HCT116 (cell line): ENCODE measurements at regions not wholly inside any gene's neighbourhood (a gene's known extent, or its start where the extent isn't known, plus 50 kb on each side); places are given as distances from the start of the nearest gene placed in this dataset.

Experiments
- CTCF ChIP-seq, 3 experiments: fragments of 200-600 bp in 1 of 3; sonication (generic) in 1 of 3; IDR thresholded peaks in 2 of 3; conservative IDR thresholded peaks in 1 of 3; 2 replicates each; pipeline ENCODE4 v1.5.1; 2012 to 2017; ENCODE audit warnings: low read depth in 2 of 3, low read length in 2 of 3, antibody characterized with exemption in 1 of 3, borderline replicate concordance in 1 of 3, control low read depth in 1 of 3, mild to moderate bottlenecking in 1 of 3, mixed read lengths in 1 of 3, mixed run types in 1 of 3, moderate library complexity in 1 of 3; ENCODE audit not compliant: insufficient read depth in 1 of 3
- EZH2 ChIP-seq: fragments of 200-600 bp; sonication (generic); IDR thresholded peaks from 2 replicates; pipeline ENCODE4 v1.6.1; 2017; ENCODE audit warnings: antibody characterized with exemption, mixed run types
- EZH2phosphoT487 ChIP-seq: fragments of 200-600 bp; IDR thresholded peaks from 2 replicates; pipeline ENCODE4 v1.6.1; 2018; ENCODE audit warnings: antibody characterized with exemption, borderline replicate concordance
- JUND ChIP-seq: IDR thresholded peaks from 2 replicates; pipeline ENCODE4 v1.6.1; 2012
- POLR2A ChIP-seq: IDR thresholded peaks from 2 replicates; pipeline ENCODE4 v1.7.0; 2011; ENCODE audit warnings: borderline replicate concordance; ENCODE audit not compliant: insufficient read depth, insufficient read length; ENCODE audit errors: extremely low read depth
- SRF ChIP-seq: IDR thresholded peaks from 2 replicates; pipeline ENCODE4 v1.6.1; 2012; ENCODE audit warnings: low read depth
- ZFX ChIP-seq: fragments of 450-650 bp; IDR thresholded peaks from 2 replicates; pipeline ENCODE4 v1.6.1; 2017
- TF ChIP-seq, protein P1 (sequence below): IDR thresholded peaks from 2 replicates; pipeline ENCODE4 v1.6.1; 2011; ENCODE audit warnings: mild to moderate bottlenecking, low read length, moderate library complexity; ENCODE audit not compliant: insufficient replicate concordance; ENCODE audit errors: extremely low read depth
- TF ChIP-seq, protein P2 (sequence below): IDR thresholded peaks from 2 replicates; pipeline ENCODE4 v1.6.1; 2012; ENCODE audit warnings: low read depth

GRCh38 chr7:155974186-155974897, 162.1 kb upstream of the SHH start:
- no peak for TF ChIP-seq SRF
- no peak for TF ChIP-seq POLR2A
- TF ChIP-seq, protein P1, sequence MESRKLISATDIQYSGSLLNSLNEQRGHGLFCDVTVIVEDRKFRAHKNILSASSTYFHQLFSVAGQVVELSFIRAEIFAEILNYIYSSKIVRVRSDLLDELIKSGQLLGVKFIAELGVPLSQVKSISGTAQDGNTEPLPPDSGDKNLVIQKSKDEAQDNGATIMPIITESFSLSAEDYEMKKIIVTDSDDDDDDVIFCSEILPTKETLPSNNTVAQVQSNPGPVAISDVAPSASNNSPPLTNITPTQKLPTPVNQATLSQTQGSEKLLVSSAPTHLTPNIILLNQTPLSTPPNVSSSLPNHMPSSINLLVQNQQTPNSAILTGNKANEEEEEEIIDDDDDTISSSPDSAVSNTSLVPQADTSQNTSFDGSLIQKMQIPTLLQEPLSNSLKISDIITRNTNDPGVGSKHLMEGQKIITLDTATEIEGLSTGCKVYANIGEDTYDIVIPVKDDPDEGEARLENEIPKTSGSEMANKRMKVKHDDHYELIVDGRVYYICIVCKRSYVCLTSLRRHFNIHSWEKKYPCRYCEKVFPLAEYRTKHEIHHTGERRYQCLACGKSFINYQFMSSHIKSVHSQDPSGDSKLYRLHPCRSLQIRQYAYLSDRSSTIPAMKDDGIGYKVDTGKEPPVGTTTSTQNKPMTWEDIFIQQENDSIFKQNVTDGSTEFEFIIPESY, result no peak
- no peak for TF ChIP-seq JUND
- TF ChIP-seq, protein P2, sequence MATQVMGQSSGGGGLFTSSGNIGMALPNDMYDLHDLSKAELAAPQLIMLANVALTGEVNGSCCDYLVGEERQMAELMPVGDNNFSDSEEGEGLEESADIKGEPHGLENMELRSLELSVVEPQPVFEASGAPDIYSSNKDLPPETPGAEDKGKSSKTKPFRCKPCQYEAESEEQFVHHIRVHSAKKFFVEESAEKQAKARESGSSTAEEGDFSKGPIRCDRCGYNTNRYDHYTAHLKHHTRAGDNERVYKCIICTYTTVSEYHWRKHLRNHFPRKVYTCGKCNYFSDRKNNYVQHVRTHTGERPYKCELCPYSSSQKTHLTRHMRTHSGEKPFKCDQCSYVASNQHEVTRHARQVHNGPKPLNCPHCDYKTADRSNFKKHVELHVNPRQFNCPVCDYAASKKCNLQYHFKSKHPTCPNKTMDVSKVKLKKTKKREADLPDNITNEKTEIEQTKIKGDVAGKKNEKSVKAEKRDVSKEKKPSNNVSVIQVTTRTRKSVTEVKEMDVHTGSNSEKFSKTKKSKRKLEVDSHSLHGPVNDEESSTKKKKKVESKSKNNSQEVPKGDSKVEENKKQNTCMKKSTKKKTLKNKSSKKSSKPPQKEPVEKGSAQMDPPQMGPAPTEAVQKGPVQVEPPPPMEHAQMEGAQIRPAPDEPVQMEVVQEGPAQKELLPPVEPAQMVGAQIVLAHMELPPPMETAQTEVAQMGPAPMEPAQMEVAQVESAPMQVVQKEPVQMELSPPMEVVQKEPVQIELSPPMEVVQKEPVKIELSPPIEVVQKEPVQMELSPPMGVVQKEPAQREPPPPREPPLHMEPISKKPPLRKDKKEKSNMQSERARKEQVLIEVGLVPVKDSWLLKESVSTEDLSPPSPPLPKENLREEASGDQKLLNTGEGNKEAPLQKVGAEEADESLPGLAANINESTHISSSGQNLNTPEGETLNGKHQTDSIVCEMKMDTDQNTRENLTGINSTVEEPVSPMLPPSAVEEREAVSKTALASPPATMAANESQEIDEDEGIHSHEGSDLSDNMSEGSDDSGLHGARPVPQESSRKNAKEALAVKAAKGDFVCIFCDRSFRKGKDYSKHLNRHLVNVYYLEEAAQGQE, result no peak
- TF ChIP-seq EZH2phosphoT487, result no peak
- TF ChIP-seq CTCF (IDR thresholded peaks at IDR 0.05 in 2 of 3, conservative IDR thresholded peaks at IDR 0.05 in 1 of 3; ENCODE audit: borderline replicate concordance in 1 of 3, insufficient read depth in 1 of 3, low read depth in 2 of 3, low read length in 2 of 3), result no peak
- no peak for TF ChIP-seq EZH2
- no peak for TF ChIP-seq ZFX
